NCI-H748 treated with DMSO at 0.1 percent for 48 hours (cell line): ENCODE measurements at regions not wholly inside any gene's neighbourhood (a gene's known extent, or its start where the extent isn't known, plus 50 kb on each side); places are given as distances from the start of the nearest gene placed in this dataset.

ENCODE experiments used
- DNase-seq: peaks from one replicate; lab custom pipeline; 2025; lab: John Stamatoyannopoulos, UW

DNA sequence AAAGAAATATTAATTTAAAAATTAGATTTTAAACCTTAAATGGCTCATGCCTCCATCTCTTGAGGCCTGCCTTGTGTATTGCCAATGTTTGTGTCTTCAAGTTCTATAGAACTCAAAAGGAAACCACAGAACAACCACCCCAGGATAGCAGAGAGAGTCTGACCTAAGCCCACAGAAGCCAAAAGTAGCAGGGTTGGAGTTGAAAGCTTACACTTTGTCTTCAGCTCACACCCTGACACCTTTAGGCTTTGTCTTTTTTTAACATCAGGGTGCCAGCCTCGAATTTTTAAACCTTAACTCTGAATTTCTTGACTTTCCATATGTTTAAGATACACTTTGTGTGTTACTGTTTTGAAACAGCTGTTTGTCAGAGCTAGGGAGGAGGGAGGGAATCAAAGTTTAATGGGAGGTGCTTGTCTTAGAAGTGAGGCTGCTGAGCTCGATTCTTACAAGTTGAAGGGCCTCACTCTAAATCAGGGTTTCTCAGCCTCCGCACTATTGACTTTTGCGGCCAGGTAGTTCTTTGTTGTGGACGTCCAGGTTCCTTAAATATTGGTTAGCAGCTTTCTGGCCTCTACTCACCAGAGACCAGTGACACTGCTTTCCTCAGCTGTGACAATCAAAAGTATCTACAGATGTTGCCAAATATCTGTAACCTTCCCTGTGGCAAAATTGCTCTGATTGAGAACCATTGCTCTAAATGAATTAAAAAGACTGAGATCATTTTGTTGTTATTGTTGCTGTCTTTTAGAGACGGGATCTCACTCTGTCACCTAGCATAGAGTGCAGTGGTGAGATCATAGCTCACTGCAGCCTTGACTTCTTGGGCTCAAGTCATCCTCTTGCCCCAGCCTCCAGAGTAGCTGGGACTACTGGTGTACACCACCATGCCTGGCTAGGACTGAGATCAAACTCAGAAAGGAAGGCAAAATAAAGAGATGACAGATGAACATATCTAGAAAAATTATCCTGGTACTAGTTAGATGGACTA lies 139.2 kb upstream of the EOMES start:
- no peak for DNase-seq

GRCh38 chr3:27865731-27866130 lies 143.6 kb upstream of the EOMES start:
- DNase-seq = no peak

DNA sequence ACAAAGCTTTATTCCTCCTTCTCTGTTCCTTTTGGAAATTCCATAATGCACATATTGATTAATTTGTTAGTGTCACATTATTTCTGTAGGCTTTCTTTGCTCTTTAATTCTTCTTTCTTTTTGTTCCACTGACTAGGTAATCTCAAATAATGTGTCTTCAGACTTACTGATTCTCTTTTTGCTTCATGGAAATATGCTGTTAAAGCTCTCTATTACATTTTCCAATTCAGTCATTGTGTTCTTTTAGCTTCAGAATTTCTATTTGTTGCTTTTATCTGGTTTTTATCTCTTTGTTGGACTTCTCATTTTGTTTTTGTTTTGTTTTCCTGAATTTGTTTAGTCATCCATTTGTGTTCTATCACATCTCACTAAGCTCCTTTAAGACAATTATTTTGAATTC lies 147.0 kb upstream of the EOMES start:
- DNase-seq = no peak

- no peak for DNase-seq
Measured at GRCh38 chr3:27877061-27878013, 155.2 kb upstream of the EOMES start.

- DNase-seq = no peak
Measured at GRCh38 chr3:27878014-27878383, 155.9 kb upstream of the EOMES start.

DNA sequence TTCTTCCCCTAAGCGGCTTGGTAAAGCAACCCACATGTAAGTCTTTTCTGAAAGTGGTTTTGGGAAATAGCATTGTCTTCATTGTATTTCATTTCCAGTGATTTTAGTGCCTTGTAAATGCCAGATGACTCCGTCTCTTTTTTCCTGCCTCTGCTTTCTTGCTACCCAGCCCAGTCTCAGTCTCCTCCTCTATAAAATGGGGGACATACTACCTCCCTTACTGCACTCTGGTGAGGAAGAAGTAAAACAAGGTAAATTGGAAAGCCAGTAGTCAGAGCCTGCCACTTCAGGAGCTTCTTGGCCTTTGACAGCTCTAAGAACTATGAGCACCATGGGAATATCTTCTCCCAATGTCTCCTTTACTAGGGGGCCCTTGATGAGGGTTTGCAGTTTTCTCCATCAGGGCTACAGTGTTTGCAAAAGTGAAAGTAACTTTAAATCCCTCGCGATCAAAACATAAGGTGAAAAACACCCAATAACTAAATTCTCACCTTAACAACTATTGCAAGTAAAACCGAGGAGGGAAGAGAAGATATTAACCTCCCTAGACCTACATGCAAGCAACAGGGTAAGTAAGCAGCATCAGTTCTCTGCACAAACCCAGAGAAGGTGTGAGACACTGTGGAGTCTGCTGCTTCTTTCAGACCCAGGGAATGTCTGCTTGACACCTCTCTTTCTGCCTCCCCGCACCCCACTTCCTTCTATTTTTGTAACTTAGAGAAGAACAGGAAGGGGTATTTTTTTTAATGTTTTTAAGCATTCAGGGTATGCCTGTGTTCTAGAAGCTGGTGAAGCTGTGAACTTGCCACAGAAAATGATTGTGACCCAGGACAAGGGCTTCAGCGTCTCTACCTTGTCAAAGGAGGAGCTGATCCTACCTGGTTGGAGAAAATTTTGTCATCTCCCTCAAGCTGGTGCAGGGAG lies 159.1 kb upstream of the EOMES start:
- DNase-seq = no peak

DNA sequence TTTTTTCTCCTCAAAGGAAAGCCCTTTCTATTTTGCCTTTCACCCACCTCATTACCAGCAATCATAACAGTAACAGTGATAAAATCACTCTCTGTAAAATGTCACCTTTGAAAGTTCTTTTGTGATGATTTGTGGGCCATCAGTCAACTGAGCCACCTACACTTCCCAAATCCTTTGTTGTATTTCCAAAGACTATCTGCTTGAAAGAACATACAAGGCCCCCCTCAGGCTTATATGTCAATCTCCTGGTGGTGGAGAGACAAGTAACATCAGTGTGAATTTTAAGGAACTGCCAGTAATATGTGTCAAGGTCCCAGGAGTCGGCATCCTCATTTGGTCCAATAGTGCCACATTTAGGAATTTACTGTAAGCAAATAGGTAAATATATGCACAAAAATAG lies 161.1 kb upstream of the EOMES start:
- DNase-seq = no peak

DNA sequence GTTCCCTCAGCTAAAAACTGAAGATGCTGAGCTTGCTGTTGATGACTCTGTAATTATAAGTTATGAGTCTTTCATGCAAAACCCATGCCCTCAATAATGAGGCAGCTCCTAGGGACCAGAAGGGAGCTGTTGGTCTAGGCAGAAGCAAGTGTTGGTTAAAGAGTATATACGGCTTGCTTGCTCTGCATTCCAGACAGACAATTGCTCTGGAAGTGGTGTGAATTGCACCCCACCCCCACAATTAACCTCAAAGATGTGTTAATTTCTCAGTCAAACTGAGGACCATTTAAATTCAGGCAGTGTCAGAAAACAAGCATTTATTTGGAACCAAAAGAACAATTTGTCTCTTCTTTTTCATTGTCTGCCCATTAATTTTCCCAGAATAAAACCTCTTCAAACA lies 163.5 kb upstream of the EOMES start:
- no peak for DNase-seq

GRCh38 chr3:27888562-27888961 lies 166.4 kb upstream of the EOMES start:
- no peak for DNase-seq

DNA sequence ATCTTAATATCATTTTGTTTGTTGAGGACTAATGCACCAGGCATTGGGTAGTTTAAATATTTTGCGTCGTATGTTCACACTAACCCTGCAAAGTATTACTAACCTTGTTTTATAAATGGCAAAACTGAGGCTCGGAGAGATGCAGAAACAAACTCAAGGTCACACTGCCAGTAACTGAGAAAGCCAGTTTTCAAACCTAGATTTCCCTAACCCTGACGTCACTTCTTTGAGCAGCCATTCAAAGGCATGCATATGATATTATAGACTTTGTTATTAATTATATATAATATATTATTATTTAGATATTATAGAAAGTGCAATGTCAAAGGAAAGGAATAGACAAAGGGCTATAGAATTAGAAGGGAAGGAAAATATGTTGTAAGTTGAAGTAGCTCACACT lies 167.6 kb upstream of the EOMES start:
- DNase-seq = no peak

DNA sequence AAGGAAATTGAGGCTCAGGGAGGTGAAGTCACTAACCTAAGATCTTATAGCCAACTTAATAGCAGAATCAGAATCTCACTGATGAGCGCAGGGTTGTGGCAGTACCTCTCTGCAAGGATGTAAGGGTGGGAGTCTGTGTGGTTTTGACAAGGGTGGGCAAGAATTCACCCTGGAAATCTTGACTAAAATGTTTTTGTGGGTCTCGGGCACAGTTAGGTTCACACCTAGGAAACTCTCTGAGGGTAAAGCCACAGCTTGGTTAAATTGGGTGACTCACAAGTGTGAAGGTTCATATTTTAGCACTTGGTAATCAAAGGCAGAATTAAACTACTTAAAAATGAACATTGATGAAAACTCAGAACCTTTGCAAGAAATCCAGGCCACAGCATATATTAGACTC lies 178.2 kb upstream of the EOMES start:
- no peak for DNase-seq

DNA sequence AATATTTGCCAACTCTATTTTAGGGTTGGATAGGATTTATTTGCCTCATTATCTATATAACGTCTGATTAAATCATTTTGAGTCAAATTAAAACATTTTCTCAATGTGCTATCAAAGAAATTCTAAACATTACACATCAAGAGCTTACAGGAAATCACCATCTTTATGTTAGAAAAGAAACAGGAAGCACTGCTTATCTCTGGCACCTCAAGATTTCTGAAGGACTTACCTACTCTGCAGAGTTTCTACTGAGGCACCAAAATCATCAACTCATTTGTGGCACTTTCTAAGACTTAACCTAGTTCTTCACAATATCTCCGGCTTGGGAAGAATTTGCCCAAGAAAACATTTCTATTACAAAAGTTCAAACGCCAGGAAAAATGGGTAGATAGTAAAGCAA lies 181.3 kb upstream of the EOMES start:
- DNase-seq = no peak

GRCh38 chr3:27905625-27906024 lies 183.5 kb upstream of the EOMES start:
- no peak for DNase-seq

DNA sequence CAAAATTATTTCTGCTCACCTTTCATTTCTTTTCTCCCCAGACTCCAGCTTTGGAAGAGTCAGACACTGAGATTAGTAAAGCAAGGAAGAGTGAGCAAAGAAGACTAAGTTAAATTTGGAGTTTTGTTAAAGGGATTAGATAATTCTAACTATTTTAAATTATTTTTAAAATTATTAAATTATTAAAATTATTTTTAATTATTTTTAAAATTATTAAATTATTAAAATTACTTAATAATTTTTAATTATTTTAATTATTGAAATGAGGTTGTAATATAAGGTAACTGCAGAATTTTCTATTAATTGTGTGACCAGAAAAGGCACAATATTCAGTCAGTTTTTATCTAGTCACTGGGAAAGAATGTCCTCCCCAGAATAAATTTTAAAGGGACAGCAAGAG lies 185.0 kb upstream of the EOMES start:
- no peak for DNase-seq

DNA sequence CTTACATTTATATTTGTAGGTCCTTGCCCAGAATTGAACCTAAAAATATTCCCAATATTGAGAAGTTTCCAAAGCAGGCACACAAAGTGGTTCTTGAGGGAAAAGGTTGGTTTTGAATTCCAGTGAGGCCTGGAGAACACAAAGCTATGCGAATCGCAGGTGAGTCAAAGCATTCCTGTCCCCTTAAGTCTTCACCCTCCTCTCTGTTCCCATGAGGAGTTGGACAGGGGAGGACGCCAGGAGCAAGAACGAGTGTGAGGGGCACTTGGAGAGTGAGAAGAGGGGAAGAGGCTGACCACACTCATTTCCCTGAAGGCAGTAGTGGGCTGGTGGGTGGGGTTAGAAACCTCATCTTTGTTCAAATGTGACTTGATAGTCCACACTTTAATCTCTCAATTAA lies 185.8 kb upstream of the EOMES start:
- DNase-seq = no peak

- DNase-seq = no peak
Measured at GRCh38 chr3:27910456-27910855, 188.3 kb upstream of the EOMES start.

GRCh38 chr3:27914199-27914598 lies 192.1 kb upstream of the EOMES start:
- no peak for DNase-seq

DNA sequence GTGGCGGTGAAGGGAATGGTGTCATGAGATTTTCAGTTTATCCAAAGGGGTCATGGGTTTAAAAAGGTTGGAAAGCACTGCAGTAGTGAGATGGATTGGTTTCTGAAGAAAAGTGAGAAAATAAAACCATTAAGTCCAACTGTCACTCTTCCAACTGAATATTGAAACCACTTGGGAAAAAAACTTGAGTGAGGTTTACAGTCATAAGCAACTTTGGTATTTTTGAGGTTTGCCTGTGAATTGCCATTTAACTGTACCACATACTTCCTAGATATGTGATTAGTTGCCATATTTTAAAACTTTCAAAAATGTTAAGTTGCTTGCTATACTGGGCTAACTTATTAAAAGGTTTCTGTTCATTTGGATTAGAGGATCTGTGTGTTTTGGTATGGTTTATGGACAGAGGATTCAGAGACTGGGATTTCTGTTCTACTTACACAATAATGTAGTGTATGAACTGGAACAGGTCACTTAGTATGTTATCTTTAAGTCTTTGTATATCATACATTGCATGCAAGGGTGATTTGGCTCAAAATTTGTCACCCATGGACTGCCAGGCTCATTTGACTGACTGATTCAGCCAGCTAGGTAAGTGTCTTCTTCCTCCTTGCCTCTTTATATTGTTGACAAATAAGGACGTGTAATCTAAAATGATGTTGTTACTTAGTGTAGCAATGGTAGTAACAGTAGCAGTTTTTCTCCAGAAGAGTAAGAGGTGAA lies 201.4 kb upstream of the EOMES start:
- no peak for DNase-seq

GRCh38 chr3:27927882-27928281 lies 205.8 kb upstream of the EOMES start:
- DNase-seq = no peak

- no peak for DNase-seq
Measured at GRCh38 chr3:27930052-27930602, 208.0 kb upstream of the EOMES start.

DNA sequence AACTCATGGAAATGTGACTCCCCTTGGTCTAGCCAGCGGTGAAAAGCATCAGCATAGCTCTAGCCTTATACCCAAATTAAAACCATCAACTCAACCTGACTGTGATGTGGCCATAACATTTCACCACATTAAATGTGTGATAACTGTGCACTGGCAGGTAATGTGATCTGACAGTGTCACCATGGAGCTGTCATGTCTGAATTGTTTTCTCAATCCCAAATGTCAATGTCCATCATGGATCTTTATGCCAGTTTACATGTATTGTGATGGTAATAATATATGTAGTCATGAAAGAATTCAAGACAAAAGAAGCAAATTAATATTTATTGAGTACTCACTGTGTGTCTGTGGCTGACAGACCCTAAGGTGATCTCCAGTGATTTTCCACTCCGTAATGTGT lies 213.4 kb upstream of the EOMES start:
- DNase-seq = no peak
